HG03103 (cell line): ENCODE measurements at regions not wholly inside any gene's neighbourhood (a gene's known extent, or its start where the extent isn't known, plus 50 kb on each side); places are given as distances from the start of the nearest gene placed in this dataset.

Experiments used
- ATAC-seq: cut with Tn5 transposase; IDR thresholded peaks from one replicate; pipeline ENCODE4 v1.9.1; 2021; ENCODE audit warnings: low read depth; ENCODE audit not compliant: unreplicated experiment

GRCh38 chr6:2565499-2565898 lies 185.2 kb downstream of the MYLK4 start:
- no peak for ATAC-seq

- ATAC-seq, result peak; percentile 85
Measured at GRCh38 chr6:2563635-2564034, 187.1 kb downstream of the MYLK4 start.

DNA sequence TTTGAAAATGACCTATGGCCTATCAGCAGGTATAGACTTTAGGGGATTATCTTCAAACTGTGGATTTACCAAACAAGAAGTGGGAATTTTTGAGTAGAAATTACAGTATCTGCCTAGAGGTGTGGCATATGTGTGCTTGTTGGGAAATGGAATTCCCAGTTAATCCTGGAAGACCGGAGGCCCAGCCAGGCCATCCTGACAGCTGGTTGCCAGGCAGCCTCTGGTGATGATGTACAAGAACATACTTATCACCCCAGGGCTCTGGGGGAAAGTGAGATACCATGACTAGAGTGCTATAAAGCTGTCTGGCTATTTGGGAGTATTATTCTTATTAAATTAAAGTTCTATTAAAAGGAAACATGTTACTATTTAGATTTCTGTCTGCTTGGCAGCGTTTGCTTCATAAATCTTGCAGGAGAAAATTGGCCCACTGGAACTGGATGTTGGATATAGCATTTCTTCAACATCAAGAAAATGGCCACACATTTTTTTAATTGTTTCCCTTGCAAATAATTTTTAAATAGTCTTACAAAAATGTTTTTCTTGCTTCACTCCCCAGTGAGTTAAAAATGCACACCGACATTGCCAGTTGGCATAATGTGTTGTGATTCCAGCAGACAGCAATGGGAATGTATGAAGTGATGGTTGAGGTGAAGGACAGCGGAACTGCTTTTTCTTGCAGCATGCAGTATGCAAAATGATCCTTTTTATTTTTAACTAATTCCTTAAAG lies 187.8 kb downstream of the MYLK4 start:
- no peak for ATAC-seq

- no peak for ATAC-seq
Measured at GRCh38 chr6:2560917-2561698, 189.6 kb downstream of the MYLK4 start.

DNA sequence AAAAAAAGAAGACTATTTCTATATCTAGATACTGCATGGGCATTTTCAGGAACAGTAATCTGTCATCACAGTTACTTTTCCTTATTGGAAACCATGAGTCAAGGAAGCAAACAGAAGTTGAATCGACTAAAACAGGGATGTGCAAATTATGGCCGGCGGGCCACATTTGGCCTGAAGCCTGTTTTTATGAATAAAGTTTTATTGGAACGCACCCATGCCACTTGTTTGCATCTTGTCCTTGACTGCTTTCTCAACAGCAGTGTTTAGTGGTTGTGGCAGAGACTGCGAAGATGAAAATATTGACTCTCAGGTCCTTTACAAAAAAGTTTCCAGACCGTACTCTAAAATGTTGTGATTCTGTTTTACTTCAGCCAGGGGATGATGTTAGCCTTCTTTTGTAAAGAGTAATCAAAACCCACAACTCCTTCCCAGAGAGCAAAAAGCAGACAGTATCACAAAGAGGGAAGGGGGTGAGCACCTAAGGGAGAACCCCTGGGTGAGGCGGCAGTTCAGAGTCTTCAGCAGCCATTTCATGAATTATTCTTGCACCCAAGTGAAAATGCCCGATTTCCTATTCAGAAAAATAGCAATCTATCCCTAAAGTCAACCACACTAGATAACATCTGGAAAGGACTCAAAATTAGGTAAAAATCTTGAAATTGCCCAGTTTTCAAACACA lies 190.4 kb downstream of the MYLK4 start:
- ATAC-seq, result no peak

- no peak for ATAC-seq
Measured at GRCh38 chr6:2558861-2559801, 191.6 kb downstream of the MYLK4 start.

DNA sequence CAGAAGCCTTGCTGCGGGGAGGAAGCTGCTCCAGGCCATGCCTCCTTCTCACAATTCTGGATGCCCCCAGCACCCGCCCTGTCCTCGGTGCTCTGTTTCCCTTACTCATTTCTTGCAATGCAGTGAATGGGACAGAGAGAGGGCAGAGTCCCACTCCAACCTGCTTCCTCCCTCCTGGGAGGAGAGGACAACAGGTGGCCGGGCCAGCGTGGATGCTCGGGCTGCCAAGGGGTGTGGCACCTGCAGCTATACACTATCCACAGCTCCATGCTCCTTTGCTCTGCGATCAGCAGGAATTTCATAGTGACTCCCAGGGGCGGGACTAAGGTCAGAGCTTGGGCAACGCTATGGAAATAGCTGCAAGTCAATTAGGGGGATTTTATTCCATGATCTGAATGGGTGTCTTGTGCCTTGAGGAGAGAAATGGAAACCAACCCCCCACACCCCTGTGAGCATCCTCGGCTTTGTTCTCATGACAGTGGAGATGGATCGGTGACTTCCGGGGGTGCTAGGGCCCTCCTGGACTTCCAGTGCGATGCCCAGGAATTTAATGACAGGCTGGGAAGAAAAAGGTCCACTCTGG lies 192.5 kb downstream of the MYLK4 start:
- no peak for ATAC-seq

DNA sequence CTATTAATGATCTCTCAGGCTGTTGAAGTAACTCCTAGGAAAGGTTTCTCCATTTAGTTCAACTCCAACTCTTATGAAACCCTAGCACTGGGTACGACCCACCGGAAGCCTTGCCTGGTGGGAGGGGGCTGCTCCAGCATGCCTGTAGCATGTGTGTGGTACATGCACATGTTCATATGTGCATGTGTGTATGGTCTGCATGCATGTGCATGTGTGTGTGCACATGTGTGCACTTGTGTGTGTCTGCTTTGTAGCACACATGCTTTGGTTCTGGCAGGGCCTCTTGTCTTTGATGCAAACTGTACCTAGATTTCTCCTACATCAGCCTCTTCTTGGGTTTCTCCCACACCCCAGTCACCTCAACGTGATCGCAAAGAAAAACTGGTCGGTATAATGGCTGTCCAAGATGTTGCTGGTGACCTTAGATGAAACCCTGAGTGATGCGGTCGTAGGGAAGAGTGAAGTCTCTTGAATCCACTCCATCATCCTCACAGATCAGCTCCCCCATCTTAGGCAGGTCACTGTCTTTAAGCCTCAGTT lies 193.5 kb downstream of the MYLK4 start:
- ATAC-seq, result no peak

- no peak for ATAC-seq
Measured at GRCh38 chr6:2556761-2557160, 194.0 kb downstream of the MYLK4 start.

DNA sequence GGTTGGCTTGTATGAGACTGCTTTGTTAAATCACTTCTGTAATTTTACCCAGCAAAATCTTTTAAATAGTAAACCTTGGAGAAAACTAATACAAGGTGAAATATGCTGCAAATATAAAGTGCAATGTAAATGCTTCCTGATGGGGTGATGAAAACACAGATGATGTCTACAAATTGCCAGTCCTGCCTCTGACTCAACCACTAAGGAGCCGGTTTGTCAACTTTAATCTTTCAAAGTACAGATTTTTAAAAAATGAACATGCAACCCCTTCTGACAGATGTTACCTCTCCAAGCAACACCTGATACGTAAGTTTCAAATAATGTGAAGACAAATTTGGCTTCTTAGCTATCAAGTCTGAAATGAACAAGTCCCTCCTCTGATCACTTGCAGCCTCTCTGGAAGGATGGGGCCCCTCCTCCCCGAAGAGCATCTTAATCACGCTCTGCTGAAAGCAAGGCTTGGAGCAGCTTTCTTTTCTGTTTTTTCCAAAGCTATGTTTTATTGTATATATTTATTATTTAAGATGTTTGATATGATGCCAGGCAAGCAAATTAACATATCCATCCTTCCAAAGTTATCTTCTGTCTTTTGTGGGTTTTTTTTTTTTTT lies 196.0 kb downstream of the MYLK4 start:
- no peak for ATAC-seq

GRCh38 chr6:2552526-2553154 lies 198.1 kb downstream of the MYLK4 start:
- no peak for ATAC-seq

- ATAC-seq, result no peak
Measured at GRCh38 chr6:2551705-2552104, 199.0 kb downstream of the MYLK4 start.

DNA sequence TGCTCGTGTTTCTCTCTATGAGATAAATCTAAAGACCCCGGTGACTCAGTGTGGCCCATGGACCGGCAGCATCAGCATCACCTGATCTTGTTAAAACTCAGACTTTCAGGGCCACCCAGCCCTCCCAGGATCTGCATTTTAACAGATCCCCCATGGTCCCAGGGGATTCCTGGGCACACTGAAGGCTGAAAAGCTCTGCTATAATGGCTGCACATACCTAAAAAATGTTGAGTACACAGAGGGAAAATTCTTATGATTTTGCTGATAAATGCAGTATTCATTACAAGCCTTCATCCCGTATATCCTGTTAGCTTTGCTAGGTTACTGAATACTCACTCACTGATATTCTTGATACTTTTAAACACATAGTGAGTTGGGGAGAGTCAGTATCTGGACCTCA lies 200.5 kb downstream of the MYLK4 start:
- ATAC-seq, result no peak

- ATAC-seq, result no peak
Measured at GRCh38 chr6:2549834-2550233, 200.9 kb downstream of the MYLK4 start.

DNA sequence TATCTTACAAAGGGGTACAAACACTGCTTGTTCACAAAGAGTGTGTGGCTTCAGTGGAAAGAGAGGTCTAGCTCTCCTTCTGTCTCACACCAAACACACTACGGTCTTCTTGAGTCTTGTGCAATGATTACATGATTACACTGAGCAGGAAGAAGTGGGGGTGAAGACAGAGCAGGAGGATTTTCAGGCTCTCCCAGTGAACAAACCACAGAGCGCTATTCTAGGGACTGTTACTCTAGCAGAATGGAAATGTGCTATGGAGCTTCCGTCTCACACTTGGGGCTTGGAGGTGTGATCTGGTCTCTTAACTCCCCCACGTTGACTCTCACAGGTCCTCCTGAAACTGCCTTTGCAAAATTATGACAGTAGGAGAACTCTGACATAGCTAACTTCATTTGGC lies 203.4 kb downstream of the MYLK4 start:
- ATAC-seq, result no peak

GRCh38 chr6:2546901-2547300 lies 203.8 kb downstream of the MYLK4 start:
- no peak for ATAC-seq

DNA sequence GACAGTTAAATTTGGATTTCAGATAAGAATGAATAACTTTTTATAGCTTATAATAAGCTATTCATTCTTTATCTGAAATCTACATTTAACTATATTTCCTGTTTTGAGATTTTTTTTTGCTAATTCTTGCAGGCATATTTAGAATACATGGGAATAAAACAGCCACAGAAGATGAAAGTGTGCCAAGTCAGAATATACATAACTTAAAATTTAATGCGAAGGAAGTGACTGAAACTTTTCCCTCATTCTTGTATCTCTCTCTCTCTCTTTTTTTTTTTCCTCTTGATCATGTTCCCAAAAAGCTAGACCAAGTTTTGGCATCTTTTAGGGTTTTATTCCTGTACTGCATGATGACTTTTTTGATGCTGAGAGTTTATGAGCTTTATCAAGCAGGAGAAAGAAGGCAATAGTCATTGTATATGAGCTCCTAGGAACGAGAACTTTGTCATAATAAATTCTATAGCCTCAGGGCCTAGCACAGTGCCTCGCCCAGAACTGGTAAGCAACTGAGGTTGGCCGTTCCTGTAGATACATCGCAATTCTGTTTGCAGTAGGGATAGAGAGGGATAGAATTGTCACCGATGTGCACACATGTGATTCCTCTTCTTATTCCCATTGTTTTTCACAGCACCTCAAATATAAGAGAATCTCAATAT lies 205.2 kb downstream of the MYLK4 start:
- no peak for ATAC-seq

- no peak for ATAC-seq
Measured at GRCh38 chr6:2543321-2543720, 207.4 kb downstream of the MYLK4 start.

DNA sequence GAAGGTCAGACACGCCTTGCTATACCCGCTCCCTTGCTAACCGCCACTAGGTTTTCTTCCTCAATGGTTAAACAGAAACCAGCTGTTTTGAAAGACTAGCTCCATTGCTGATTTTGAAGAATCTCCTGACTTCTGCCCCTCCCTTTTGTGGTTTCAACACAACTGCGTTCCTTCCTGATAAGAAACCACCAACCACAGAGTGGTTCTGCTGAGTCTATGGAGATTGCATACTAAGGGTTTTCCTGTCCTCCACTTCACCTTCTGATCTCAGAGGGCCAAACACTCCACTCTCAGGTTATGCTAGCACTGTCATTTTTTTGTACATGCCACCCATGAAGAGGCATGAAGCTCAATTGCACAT lies 207.9 kb downstream of the MYLK4 start:
- peak; percentile 87 for ATAC-seq
